ENCODE measurements at regions not wholly inside any gene's neighbourhood (a gene's known extent, or its start where the extent isn't known, plus 50 kb on each side); places are given as distances from the start of the nearest gene placed in this dataset.

- H3K9me3 ChIP-seq (ENCODE audit: low read length), result no peaks in the 10 kb centered on the region
- H3K27ac ChIP-seq (ENCODE audit: low read depth, low read length, poor library complexity, severe bottlenecking), result no peak overlapping the region
- TF ChIP-seq EZH2 (IDR thresholded peaks at IDR 0.05; ENCODE audit: borderline replicate concordance, low read length), result no peak
- no peaks in the 10 kb centered on the region for H3K27me3 ChIP-seq (ENCODE audit: insufficient read depth, low read length)
- no peaks in the 10 kb centered on the region for H3K9me2 ChIP-seq (ENCODE audit: low read depth, low read length)
- H3F3A ChIP-seq (ENCODE audit: insufficient read depth, low read length), result no peaks in the 10 kb centered on the region
- no peaks in the 10 kb centered on the region for H3K79me2 ChIP-seq (ENCODE audit: insufficient read depth, low read length)
- no peaks in the 10 kb centered on the region for H3K36me3 ChIP-seq (ENCODE audit: insufficient read depth, low read length)
- no peak overlapping the region for H3K4me3 ChIP-seq (ENCODE audit: low read depth, low read length, poor library complexity, severe bottlenecking)
- no peaks in the 10 kb centered on the region for H4K20me1 ChIP-seq (ENCODE audit: insufficient read depth, low read length)
- H2AFZ ChIP-seq (ENCODE audit: low read length), result no peak overlapping the region
- H3K4me2 ChIP-seq (ENCODE audit: low read length), result no peak overlapping the region
- H3K4me1 ChIP-seq (ENCODE audit: insufficient read depth, low read length, severe bottlenecking), result no peaks in the 10 kb centered on the region
- no peak overlapping the region for H3K9ac ChIP-seq (ENCODE audit: low read length)
Measured at GRCh38 chr1:213331631-213332175, 280.7 kb downstream of the RPS6KC1 start.

- no peak overlapping the region for H2AFZ ChIP-seq (ENCODE audit: low read length)
- no peak overlapping the region for H3K9ac ChIP-seq (ENCODE audit: low read length)
- H3K9me2 ChIP-seq (ENCODE audit: low read depth, low read length), result no peaks in the 10 kb centered on the region
- no peaks in the 10 kb centered on the region for H3K9me3 ChIP-seq (ENCODE audit: low read length)
- H3K4me1 ChIP-seq (ENCODE audit: insufficient read depth, low read length, severe bottlenecking), result no peaks in the 10 kb centered on the region
- no peaks in the 10 kb centered on the region for H3F3A ChIP-seq (ENCODE audit: insufficient read depth, low read length)
- H3K27me3 ChIP-seq (ENCODE audit: insufficient read depth, low read length), result no peaks in the 10 kb centered on the region
- TF ChIP-seq EZH2 (IDR thresholded peaks at IDR 0.05; ENCODE audit: borderline replicate concordance, low read length), result no peak
- TF ChIP-seq, protein P1, sequence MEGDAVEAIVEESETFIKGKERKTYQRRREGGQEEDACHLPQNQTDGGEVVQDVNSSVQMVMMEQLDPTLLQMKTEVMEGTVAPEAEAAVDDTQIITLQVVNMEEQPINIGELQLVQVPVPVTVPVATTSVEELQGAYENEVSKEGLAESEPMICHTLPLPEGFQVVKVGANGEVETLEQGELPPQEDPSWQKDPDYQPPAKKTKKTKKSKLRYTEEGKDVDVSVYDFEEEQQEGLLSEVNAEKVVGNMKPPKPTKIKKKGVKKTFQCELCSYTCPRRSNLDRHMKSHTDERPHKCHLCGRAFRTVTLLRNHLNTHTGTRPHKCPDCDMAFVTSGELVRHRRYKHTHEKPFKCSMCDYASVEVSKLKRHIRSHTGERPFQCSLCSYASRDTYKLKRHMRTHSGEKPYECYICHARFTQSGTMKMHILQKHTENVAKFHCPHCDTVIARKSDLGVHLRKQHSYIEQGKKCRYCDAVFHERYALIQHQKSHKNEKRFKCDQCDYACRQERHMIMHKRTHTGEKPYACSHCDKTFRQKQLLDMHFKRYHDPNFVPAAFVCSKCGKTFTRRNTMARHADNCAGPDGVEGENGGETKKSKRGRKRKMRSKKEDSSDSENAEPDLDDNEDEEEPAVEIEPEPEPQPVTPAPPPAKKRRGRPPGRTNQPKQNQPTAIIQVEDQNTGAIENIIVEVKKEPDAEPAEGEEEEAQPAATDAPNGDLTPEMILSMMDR (IDR thresholded peaks at IDR 0.05; ENCODE audit: low read length), result no peak
- H3K36me3 ChIP-seq (ENCODE audit: insufficient read depth, low read length), result no peaks in the 10 kb centered on the region
- no peaks in the 10 kb centered on the region for H4K20me1 ChIP-seq (ENCODE audit: insufficient read depth, low read length)
- H3K4me2 ChIP-seq (ENCODE audit: low read length), result no peak overlapping the region
- H3K79me2 ChIP-seq (ENCODE audit: insufficient read depth, low read length), result no peaks in the 10 kb centered on the region
- H3K27ac ChIP-seq (ENCODE audit: low read depth, low read length, poor library complexity, severe bottlenecking), result no peak overlapping the region
- no peak overlapping the region for H3K4me3 ChIP-seq (ENCODE audit: low read depth, low read length, poor library complexity, severe bottlenecking)
Measured at GRCh38 chr1:213332491-213332890, 281.4 kb downstream of the RPS6KC1 start.

- Histone ChIP-seq H3K9me2 (ENCODE audit: low read depth, low read length) (no peaks in the 10 kb centered on the region), H3K27me3 (ENCODE audit: insufficient read depth, low read length) (no peaks in the 10 kb centered on the region), H2AFZ (ENCODE audit: low read length) (no peak overlapping the region), H3F3A (ENCODE audit: insufficient read depth, low read length) (no peaks in the 10 kb centered on the region), H3K4me3 (ENCODE audit: low read depth, low read length, poor library complexity, severe bottlenecking) (no peak overlapping the region), H3K4me2 (ENCODE audit: low read length) (no peak overlapping the region), H3K4me1 (ENCODE audit: insufficient read depth, low read length, severe bottlenecking) (no peaks in the 10 kb centered on the region), H3K9ac (ENCODE audit: low read length) (no peak overlapping the region), H3K36me3 (ENCODE audit: insufficient read depth, low read length) (no peaks in the 10 kb centered on the region), H3K27ac (ENCODE audit: low read depth, low read length, poor library complexity, severe bottlenecking) (no peak overlapping the region), H3K79me2 (ENCODE audit: insufficient read depth, low read length) (no peaks in the 10 kb centered on the region), H3K9me3 (ENCODE audit: low read length) (no peaks in the 10 kb centered on the region), H4K20me1 (ENCODE audit: insufficient read depth, low read length) (no peaks in the 10 kb centered on the region)
- TF ChIP-seq, protein P1 (IDR thresholded peaks at IDR 0.05; ENCODE audit: low read length), result no peak
- TF ChIP-seq EZH2 (IDR thresholded peaks at IDR 0.05; ENCODE audit: borderline replicate concordance, low read length), result no peak
Measured at GRCh38 chr1:213333121-213333520, 282.1 kb downstream of the RPS6KC1 start.

- Histone ChIP-seq H3K4me2 (ENCODE audit: low read length) (no peak overlapping the region), H4K20me1 (ENCODE audit: insufficient read depth, low read length) (no peaks in the 10 kb centered on the region), H3K27me3 (ENCODE audit: insufficient read depth, low read length) (no peaks in the 10 kb centered on the region), H3K4me1 (ENCODE audit: insufficient read depth, low read length, severe bottlenecking) (no peaks in the 10 kb centered on the region), H3K9ac (ENCODE audit: low read length) (no peak overlapping the region), H3K36me3 (ENCODE audit: insufficient read depth, low read length) (no peaks in the 10 kb centered on the region), H3F3A (ENCODE audit: insufficient read depth, low read length) (no peaks in the 10 kb centered on the region), H3K9me3 (ENCODE audit: low read length) (no peaks in the 10 kb centered on the region), H3K9me2 (ENCODE audit: low read depth, low read length) (no peaks in the 10 kb centered on the region), H3K4me3 (ENCODE audit: low read depth, low read length, poor library complexity, severe bottlenecking) (no peak overlapping the region), H3K27ac (ENCODE audit: low read depth, low read length, poor library complexity, severe bottlenecking) (no peak overlapping the region), H3K79me2 (ENCODE audit: insufficient read depth, low read length) (no peaks in the 10 kb centered on the region), H2AFZ (ENCODE audit: low read length) (no peak overlapping the region)
- no peak for TF ChIP-seq EZH2 (IDR thresholded peaks at IDR 0.05; ENCODE audit: borderline replicate concordance, low read length)
- TF ChIP-seq, protein P1 (IDR thresholded peaks at IDR 0.05; ENCODE audit: low read length), result no peak
Measured at GRCh38 chr1:213335084-213335483, 284.0 kb downstream of the RPS6KC1 start.

Measured in OCI-LY1 (cell line).